ENCODE measurements at regions not wholly inside any gene's neighbourhood (a gene's known extent, or its start where the extent isn't known, plus 50 kb on each side); places are given as distances from the start of the nearest gene placed in this dataset.

GRCh38 chr9:17052626-17053025 is 82.2 kb upstream of the CNTLN start:
- TF ChIP-seq, protein P1, sequence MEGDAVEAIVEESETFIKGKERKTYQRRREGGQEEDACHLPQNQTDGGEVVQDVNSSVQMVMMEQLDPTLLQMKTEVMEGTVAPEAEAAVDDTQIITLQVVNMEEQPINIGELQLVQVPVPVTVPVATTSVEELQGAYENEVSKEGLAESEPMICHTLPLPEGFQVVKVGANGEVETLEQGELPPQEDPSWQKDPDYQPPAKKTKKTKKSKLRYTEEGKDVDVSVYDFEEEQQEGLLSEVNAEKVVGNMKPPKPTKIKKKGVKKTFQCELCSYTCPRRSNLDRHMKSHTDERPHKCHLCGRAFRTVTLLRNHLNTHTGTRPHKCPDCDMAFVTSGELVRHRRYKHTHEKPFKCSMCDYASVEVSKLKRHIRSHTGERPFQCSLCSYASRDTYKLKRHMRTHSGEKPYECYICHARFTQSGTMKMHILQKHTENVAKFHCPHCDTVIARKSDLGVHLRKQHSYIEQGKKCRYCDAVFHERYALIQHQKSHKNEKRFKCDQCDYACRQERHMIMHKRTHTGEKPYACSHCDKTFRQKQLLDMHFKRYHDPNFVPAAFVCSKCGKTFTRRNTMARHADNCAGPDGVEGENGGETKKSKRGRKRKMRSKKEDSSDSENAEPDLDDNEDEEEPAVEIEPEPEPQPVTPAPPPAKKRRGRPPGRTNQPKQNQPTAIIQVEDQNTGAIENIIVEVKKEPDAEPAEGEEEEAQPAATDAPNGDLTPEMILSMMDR (IDR thresholded peaks at IDR 0.05 in 2 of 3, conservative IDR thresholded peaks at IDR 0.05 in 1 of 3; ENCODE audit: borderline replicate concordance in 1 of 3, insufficient read depth in 1 of 3, low read depth in 2 of 3, low read length in 2 of 3) = no peak
- no peak for TF ChIP-seq POLR2A (IDR thresholded peaks at IDR 0.05; ENCODE audit: borderline replicate concordance, extremely low read depth, insufficient read depth, insufficient read length)
- no peak for TF ChIP-seq REST (IDR thresholded peaks at IDR 0.05; ENCODE audit: low read depth)
- no peak for TF ChIP-seq JUND (IDR thresholded peaks at IDR 0.05)

All from HCT116 (cell line).